GM12872 (cell line): ENCODE measurements at regions not wholly inside any gene's neighbourhood (a gene's known extent, or its start where the extent isn't known, plus 50 kb on each side); places are given as distances from the start of the nearest gene placed in this dataset.

Experiments
- TF ChIP-seq, protein P1 (sequence below): IDR thresholded peaks from 3 replicates; pipeline ENCODE4 v1.5.1; 2011; ENCODE audit warnings: low read depth, mild to moderate bottlenecking, low read length, moderate library complexity; ENCODE audit not compliant: insufficient read depth

DNA sequence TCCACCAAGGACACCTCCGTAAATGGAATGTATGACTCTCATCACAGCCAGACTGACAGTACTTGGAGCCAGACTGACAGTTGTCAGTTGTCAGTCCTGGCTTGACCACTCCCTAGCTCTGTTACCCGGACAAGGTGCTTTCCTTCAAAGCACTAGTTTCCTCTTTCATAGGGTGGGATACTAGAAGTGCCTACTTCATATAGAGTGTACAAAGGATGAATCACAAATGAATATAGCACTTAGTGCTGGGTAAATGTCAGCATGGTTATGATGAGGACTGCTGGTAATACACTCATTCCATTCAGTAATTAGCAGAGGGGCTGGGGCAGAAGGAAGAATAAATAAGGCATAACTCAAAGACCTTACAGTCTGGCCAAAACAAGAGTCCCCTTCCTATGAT is 91.4 kb downstream of the ARL4C start:
- TF ChIP-seq, protein P1, sequence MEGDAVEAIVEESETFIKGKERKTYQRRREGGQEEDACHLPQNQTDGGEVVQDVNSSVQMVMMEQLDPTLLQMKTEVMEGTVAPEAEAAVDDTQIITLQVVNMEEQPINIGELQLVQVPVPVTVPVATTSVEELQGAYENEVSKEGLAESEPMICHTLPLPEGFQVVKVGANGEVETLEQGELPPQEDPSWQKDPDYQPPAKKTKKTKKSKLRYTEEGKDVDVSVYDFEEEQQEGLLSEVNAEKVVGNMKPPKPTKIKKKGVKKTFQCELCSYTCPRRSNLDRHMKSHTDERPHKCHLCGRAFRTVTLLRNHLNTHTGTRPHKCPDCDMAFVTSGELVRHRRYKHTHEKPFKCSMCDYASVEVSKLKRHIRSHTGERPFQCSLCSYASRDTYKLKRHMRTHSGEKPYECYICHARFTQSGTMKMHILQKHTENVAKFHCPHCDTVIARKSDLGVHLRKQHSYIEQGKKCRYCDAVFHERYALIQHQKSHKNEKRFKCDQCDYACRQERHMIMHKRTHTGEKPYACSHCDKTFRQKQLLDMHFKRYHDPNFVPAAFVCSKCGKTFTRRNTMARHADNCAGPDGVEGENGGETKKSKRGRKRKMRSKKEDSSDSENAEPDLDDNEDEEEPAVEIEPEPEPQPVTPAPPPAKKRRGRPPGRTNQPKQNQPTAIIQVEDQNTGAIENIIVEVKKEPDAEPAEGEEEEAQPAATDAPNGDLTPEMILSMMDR: no peak

DNA sequence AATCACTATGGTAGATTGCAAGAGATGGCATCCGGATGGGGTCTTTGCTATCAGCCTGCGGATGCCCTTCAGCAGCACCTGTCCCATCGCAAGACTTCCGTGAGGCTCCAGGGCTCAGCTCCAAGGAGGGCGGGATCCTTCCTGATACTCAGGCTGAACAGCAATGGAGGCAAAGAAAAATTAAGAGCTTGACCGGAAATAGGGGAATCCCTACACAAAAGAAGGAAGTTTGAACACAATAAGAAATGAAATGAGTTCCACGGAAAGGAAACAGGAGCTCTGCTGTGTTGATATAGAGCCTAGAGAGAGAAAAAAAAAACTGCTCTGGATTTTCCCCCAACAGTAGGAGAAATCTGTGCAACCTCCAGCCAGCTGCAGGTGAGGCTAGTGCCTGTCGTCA is 91.9 kb downstream of the ARL4C start:
- TF ChIP-seq, protein P1: no peak

DNA sequence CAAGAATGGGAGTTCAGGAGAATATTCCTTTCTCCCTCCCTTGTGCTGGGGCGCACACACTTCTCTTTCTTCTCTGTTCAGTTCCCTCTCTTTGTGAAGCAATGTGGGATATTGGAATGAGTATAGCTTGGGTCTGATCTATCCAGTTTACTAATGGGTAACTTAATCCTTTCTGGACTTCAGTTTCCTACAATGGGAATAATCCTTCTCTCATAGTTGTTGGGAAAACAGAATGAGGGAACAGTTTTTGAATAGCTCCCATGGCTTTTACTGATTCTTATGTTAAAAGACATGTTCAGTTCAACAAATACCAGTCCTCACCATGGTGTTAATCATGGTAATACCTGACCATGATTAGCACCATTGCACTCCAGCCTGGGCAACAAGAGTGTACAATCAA is 93.1 kb downstream of the ARL4C start:
- TF ChIP-seq, protein P1: no peak

DNA sequence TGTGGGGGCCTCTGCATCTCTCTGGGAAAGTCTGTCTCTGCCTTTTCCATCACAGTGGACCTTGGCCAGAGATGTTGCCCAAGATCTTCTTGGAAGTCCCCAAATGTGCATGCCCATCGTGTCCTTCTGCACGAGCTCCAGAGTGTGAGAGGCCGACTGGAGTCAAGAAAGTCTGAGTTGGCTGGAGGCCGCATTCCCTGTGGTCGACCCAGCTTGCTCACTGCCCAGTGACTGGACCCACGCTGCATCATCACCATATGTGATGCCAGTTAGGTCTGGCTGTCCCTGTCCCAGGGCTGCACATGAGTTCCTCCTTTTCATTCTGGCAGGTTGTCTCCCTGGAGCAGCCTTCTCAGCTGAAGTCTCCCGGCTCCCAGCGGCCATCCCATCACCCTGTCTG is 93.8 kb downstream of the ARL4C start:
- TF ChIP-seq, protein P1: no peak

DNA sequence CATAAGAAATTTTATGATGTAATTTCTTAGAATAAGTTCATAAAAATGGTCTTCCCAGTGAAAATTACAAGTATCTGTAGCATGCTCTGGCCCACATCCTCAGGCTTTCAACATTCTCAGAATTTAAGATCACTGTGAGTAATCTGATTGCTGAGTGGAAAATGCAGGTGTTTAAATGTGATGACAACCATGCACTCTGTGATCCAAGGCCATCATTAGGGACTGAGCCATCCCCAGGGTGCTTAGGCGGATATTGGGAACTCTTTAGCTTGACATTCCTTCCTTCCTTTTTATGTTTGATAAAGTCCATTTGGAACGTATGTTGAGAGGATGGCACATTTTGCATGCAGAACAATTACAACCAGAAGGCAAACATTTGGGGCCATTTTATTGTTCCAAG is 95.5 kb downstream of the ARL4C start:
- TF ChIP-seq, protein P1: no peak

DNA sequence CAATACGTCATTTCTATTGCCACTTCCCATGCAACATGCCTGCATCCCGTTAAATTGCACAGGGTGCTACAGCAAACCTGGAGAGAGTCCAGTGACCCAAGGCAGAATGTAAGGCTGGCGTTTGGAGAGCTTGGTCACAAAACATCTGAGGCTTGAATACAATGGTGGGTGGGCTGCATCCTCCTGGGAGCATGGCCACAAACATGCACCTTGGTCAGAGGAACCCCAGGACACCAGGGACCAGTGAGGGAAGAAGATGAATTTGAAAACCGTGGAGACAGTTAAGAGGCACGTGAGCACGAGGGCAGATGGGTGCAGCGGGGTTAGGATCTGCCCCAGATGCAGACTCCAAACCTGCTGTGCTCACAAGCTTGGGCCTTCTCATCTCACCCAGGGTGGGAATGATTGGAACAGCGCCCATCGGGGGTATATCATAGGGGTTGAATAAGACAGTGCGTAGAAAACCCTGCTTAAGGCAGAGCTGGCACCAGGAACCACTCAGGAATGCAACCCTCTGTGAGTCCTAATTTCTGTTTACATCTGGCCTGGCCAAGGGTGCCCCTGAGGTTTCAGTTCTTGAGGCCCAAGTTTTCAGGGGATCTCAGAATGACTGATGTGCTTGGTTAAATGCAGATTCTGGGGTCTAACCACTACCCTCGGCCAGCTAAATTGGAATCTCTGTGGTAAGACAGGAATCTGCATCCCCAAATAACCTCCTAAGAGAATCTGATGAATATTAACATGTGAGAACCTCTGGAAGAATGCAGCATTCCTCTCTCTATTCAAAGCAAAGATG is 97.2 kb downstream of the ARL4C start:
- TF ChIP-seq, protein P1: no peak

DNA sequence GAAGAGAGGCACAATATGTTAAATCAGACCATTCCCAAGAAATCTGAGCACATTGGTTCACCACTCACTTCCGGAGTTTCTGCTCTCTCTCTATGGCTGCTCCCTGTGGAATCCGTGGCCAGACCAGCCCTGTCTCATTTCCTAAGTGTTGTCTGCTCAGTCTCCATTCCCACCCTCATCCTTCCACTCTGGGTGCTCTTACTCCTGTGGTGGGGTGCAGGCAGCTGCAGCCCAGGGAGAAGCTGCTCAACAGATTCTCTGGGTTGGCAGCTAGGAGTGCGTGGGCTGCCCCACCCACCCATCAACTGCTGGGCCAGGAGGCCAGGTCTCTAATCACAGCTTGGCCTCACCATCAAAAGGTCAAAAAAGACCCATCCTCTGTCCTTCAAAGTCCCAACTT is 98.3 kb downstream of the ARL4C start:
- TF ChIP-seq, protein P1: no peak
